HG02678 (cell line): ENCODE measurements at regions not wholly inside any gene's neighbourhood (a gene's known extent, or its start where the extent isn't known, plus 50 kb on each side); places are given as distances from the start of the nearest gene placed in this dataset.

Experiments used
- ATAC-seq: cut with Tn5 transposase; IDR thresholded peaks from one replicate; pipeline ENCODE4 v1.9.1; 2021; ENCODE audit warnings: mild to moderate bottlenecking, moderate library complexity; ENCODE audit not compliant: unreplicated experiment

GRCh38 chr10:35728341-35728740 is 86.2 kb upstream of the FZD8 start:
- ATAC-seq, result no peak

- ATAC-seq, result no peak
Measured at GRCh38 chr10:35726846-35727245, 84.8 kb upstream of the FZD8 start.

GRCh38 chr10:35723992-35724391 is 81.9 kb upstream of the FZD8 start:
- no peak for ATAC-seq

DNA sequence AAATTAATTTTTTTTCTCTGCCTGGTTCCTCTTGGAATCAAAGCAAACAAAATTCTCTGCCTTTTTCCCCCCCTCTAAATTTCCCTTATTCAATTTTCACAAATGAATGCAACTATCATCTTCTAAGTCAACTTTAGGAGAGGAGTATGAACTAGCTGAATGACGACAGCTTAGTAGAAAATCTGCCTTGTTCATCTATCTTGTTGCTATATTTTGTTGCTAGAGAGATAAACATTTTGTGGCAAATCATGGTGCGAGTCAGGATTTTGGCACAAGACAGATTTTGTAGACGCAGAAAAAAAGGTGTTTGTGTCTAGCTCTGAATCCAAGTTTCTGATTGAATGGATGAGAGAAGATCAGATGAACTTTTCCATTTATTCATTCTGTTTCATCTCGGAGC is 81.0 kb upstream of the FZD8 start:
- no peak for ATAC-seq

GRCh38 chr10:35722636-35723035 is 80.5 kb upstream of the FZD8 start:
- no peak for ATAC-seq

DNA sequence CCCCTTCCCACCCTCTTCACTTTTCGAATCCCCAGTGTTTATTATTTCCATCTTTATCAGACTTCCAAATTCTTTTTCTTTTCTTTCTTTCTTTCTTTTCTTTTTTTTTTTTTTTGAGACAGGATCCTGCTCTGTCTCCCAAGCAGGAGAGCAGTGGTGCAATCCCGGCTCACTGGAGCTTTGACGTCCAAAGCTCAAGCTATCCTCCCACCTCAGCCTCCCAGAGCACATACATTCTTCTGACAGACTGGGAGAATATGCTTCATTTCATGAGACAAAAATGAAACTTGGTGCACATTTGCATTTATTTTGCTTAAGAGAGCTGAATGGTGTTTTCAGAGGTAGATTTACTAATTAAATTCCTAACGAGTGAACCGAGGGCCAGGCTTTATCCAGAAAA is 80.1 kb upstream of the FZD8 start:
- no peak for ATAC-seq

- no peak for ATAC-seq
Measured at GRCh38 chr10:35720366-35720765, 78.3 kb upstream of the FZD8 start.

DNA sequence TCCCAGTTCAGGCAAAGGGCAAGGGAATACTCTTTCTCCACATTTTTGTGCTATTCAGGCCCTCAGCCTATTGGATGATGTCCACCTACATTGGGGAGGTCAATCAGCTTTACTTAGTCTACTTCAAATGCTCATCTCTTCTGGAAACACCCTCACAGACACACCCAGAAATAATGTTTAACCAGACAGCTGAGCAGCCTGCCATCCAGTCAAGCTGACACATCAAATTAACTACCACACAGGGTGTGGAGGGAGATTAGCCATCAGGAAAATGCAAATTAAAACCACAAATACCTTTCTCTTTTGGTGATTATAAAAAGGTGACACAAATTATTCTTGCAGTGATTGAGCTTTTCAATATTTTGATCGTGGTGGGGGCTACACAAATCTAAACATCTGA is 74.7 kb upstream of the FZD8 start:
- ATAC-seq, result no peak

- ATAC-seq, result no peak
Measured at GRCh38 chr10:35712486-35712885, 70.4 kb upstream of the FZD8 start.

DNA sequence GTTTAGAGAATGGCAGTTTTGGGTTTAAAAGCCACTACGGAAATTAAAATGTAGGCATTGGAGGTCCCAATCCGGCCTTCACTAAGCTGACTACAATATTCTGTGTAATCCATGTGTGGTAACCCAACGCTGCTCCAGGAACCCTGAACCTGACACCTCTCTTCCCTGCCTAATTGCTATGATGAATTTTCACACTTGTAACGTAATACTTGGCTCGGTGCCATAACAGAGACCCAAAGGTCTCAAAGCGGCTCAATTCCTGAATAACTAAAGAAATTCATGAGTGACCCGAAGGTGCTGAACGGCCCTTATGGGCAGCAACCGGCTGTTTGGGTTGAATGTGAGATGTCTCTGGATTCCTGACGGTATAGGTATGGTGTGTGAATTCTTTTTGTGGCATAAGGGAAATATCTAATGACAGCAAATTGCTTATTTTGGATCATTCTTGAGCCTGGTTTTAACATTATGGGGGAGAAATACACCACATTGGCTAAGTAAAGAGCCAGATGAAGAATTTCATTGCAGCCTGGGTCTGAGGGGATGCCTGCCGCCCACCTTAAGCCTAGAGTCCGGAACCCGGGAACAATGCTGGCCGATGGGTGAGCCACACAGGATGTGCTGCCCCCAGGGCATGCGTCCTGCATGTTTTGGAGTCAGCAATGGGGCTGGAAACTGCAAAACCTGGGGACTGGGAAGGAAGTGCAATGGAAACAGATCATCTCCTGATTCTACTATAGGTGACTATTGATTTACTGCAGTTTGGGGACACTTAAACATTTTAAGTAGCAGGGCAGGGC is 69.7 kb upstream of the FZD8 start:
- no peak for ATAC-seq

- ATAC-seq, result no peak
Measured at GRCh38 chr10:35707642-35708425, 65.7 kb upstream of the FZD8 start.

DNA sequence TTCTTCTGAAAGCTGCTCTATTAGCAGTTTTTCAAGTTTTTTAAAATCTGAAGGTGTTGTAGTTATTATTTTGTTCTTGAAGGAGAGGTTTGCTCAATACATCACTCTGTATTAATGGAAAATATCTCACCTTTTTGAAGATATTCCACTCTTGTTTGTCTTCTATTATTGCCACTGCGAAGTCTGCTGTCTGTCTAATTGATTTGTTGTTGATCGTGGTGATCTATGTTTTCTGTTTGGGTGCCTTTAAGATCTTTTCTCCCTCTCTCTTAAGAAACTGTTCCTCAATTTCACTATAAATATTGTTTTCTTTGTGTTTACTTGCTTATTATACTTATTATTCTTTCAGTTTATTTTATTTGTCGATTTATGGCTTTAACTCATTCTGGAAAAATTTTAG is 64.9 kb upstream of the FZD8 start:
- no peak for ATAC-seq

- no peak for ATAC-seq
Measured at GRCh38 chr10:35705671-35706070, 63.6 kb upstream of the FZD8 start.

DNA sequence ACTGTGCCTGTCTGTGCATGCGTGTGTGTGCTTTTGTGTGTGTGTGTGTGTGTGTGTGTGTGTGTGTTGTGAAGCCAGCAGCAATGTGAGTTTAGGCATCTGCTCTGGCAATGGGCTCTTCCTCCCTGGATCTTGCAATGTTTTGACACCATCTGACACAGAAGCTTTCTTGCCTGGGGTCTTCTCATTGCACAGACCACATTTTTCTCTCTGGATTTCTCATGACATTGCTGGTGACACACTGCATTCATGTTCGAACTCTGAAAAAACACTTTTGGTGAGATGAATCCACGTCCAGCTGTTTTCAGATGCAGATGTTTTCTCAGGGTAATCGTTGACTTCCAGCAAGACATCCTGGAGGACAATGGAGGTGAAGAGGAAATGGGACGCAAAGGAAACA is 63.0 kb upstream of the FZD8 start:
- ATAC-seq, result no peak

GRCh38 chr10:35704401-35704800 is 62.3 kb upstream of the FZD8 start:
- ATAC-seq, result no peak

DNA sequence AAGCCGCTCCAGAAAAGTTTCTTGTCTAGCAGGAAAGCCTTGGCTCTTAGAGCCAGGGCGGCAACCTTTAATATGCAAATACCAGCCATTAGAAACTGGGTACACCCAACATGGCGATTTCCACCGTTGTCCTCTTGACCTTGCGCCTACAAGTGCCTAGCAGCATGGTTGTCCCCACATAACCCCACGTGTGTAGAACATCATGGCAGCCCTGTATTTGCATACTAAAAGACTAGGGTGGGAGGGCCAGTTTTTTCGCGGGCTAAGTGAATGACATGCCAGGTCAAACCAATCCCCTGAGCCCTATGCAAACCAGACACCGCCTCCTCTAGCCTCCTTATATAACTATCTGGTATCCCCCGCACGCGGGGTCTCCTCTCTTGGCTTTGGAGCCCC is 58.4 kb upstream of the FZD8 start:
- ATAC-seq, result no peak

GRCh38 chr10:35699848-35700486 is 57.9 kb upstream of the FZD8 start:
- no peak for ATAC-seq

- ATAC-seq, result no peak
Measured at GRCh38 chr10:35696392-35697287, 54.5 kb upstream of the FZD8 start.

DNA sequence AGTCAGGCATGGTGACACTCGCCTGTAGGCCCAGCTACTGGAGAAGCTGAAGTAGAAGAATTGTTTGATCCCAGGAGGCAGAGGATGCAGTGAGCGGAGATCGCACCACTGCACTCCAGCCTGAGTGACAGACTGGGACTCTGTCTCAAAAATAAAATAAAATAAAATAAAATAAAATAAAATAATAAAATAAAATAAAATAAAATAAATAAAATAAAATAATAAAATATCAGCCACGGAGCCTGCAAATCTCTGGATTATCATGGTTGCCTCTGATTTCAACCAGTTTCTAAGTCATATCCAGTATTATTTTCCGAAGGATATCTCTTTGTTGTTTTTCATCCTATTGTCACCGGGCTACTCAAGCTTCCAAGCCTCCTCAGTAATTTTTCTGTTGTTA is 51.7 kb upstream of the FZD8 start:
- ATAC-seq, result no peak
